ENCODE measurements at regions not wholly inside any gene's neighbourhood (a gene's known extent, or its start where the extent isn't known, plus 50 kb on each side); places are given as distances from the start of the nearest gene placed in this dataset.
"Not testable (repeated sequence)": the region's sequence is repeated elsewhere in the genome, so short reads cannot be mapped to it uniquely, and the experiment has no call there.

DNA sequence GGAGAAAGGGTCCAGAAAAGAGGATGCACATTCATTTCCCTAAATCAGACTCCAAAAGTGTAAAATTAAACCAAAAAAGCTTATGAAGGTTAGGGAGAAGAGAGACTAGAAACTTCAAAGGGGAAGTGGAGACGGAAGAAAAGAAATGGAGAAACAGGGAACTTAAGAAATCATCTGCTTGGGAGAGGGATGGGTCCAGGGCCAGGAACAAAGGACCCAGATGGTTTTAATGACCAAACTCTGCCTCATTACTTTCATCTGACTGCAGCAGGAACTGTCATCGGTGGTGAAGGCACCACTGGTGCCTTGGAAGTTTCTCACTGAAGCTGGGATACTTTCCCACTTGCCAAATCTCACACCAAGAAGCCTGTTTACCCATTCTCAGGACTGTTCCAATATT is 70.5 kb upstream of the SLC4A7 start:
- 32 to 56% methylated on average over 2 of the region's 2 CpGs for WGBS, 2 donors
- TF ChIP-seq CTCF (IDR thresholded peaks at IDR 0.05; ENCODE audit: control extremely low read depth, extremely low read depth), result no peak

GRCh38 chr3:27553886-27554540 is 69.8 kb upstream of the SLC4A7 start:
- no peaks in the 10 kb centered on the region for H3K9me3 ChIP-seq (ENCODE audit: control insufficient read depth in 4 of 4, insufficient read depth in 3 of 4, low read length in 3 of 4)
- DNase-seq, result no peak
- H3K36me3 ChIP-seq (ENCODE audit: control insufficient read depth in 4 of 4, insufficient read depth in 4 of 4, low read length in 4 of 4), result no peaks in the 10 kb centered on the region
- H3K4me3 ChIP-seq, result no peak overlapping the region
- H3K27me3 ChIP-seq (ENCODE audit: control insufficient read depth in 3 of 3, insufficient read depth in 3 of 3, low read length in 2 of 3), result no peaks in the 10 kb centered on the region
- peaks cover 0 to 3% (median 0%) of the 10 kb centered on the region in 5 donors for H3K4me1 ChIP-seq (ENCODE audit: control insufficient read depth in 5 of 5, insufficient read depth in 5 of 5, low read length in 5 of 5)
- WGBS, 2 donors, result 56 to 69% methylated on average over 2 of the region's 2 CpGs
- no peak for ATAC-seq (ENCODE audit: insufficient read depth, low FRiP score)
- no peak overlapping the region for H3K9ac ChIP-seq (ENCODE audit: insufficient read depth in 1 of 2, low read length in 2 of 2)
- no peak for TF ChIP-seq CTCF (IDR thresholded peaks at IDR 0.05; ENCODE audit: control extremely low read depth, extremely low read depth)
- no peak overlapping the region for H3K27ac ChIP-seq (ENCODE audit: low read depth in 1 of 2, low read length in 1 of 2)

More for the DNA sequence above, 70.5 kb upstream of the SLC4A7 start:
- no peaks in the 10 kb centered on the region for H3K27me3 ChIP-seq (ENCODE audit: control insufficient read depth in 3 of 3, insufficient read depth in 3 of 3, low read length in 2 of 3)
- DNase-seq (no peak), ATAC-seq (ENCODE audit: insufficient read depth, low FRiP score) (no peak)
- H3K27ac ChIP-seq (ENCODE audit: low read depth in 1 of 2, low read length in 1 of 2), result no peak overlapping the region
- H3K4me1 ChIP-seq (ENCODE audit: control insufficient read depth in 5 of 5, insufficient read depth in 5 of 5, low read length in 5 of 5), result peaks cover 0 to 3% (median 0%) of the 10 kb centered on the region in 5 donors
- H3K4me3 ChIP-seq, result no peak overlapping the region
- H3K9ac ChIP-seq (ENCODE audit: insufficient read depth in 1 of 2, low read length in 2 of 2), result no peak overlapping the region
- no peaks in the 10 kb centered on the region for H3K9me3 ChIP-seq (ENCODE audit: control insufficient read depth in 4 of 4, insufficient read depth in 3 of 4, low read length in 3 of 4)
- H3K36me3 ChIP-seq (ENCODE audit: control insufficient read depth in 4 of 4, insufficient read depth in 4 of 4, low read length in 4 of 4), result no peaks in the 10 kb centered on the region

DNA sequence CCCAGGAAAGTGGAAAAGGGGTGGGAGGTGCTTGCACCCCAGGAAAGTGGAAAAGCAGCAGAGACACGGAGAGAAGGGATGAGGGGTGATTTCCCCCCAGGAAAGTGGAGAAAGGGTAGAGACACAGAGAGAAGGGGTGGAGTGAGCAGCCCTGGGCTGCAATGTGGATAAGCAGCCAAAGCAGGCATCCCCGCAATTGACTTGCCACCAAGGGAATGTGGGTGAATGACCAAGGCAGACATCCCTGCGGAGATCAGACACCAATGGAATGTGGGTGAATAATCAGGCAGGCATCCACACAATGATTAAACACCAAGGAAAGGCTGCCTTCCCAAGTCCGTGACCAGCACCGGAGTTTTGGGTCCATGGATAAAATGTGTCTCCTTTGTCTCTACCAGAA is 68.5 kb upstream of the SLC4A7 start:
- not testable (repeated sequence) for H3K4me1 ChIP-seq (ENCODE audit: control insufficient read depth in 5 of 5, insufficient read depth in 5 of 5, low read length in 5 of 5); DNase-seq; ATAC-seq (ENCODE audit: insufficient read depth, low FRiP score); H3K36me3 ChIP-seq (ENCODE audit: control insufficient read depth in 4 of 4, insufficient read depth in 4 of 4, low read length in 4 of 4); H3K27me3 ChIP-seq (ENCODE audit: control insufficient read depth in 3 of 3, insufficient read depth in 3 of 3, low read length in 2 of 3); H3K9ac ChIP-seq (ENCODE audit: insufficient read depth in 1 of 2, low read length in 2 of 2); H3K4me3 ChIP-seq; H3K9me3 ChIP-seq (ENCODE audit: control insufficient read depth in 4 of 4, insufficient read depth in 3 of 4, low read length in 3 of 4); H3K27ac ChIP-seq (ENCODE audit: low read depth in 1 of 2, low read length in 1 of 2)
- 81 to 92% methylated on average over 5 of the region's 5 CpGs for WGBS, 2 donors

DNA sequence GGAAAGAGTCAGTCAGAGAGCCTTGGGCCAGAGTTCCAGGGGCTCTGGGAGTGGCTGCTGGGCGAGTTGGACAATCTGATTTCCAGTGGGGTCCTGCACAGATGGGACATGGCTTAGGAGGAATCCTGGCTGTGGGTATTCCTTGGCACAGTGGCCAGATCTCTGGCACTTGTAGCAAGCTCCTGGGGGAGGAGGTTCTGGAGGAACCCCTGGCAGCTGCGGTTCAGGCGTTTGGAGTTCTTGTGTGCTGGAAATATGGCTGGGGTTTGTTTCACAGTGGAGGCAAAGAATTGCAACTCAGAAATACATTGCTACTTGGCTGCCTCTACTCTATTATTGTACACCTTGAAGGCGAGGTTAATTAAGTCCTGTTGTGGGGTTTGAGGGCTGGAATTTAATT is 67.2 kb upstream of the SLC4A7 start:
- not testable (repeated sequence) for H3K9ac ChIP-seq (ENCODE audit: insufficient read depth in 1 of 2, low read length in 2 of 2); DNase-seq; H3K4me1 ChIP-seq (ENCODE audit: control insufficient read depth in 5 of 5, insufficient read depth in 5 of 5, low read length in 5 of 5); H3K9me3 ChIP-seq (ENCODE audit: control insufficient read depth in 4 of 4, insufficient read depth in 3 of 4, low read length in 3 of 4); H3K36me3 ChIP-seq (ENCODE audit: control insufficient read depth in 4 of 4, insufficient read depth in 4 of 4, low read length in 4 of 4); H3K27ac ChIP-seq (ENCODE audit: low read depth in 1 of 2, low read length in 1 of 2); ATAC-seq (ENCODE audit: insufficient read depth, low FRiP score); H3K4me3 ChIP-seq; H3K27me3 ChIP-seq (ENCODE audit: control insufficient read depth in 3 of 3, insufficient read depth in 3 of 3, low read length in 2 of 3)
- whole genome bisulfite sequencing, 2 donors, result 89 to 95% methylated on average over 4 of the region's 4 CpGs
